Fibroblast of skin of back (primary cell): ENCODE measurements at regions not wholly inside any gene's neighbourhood (a gene's known extent, or its start where the extent isn't known, plus 50 kb on each side); places are given as distances from the start of the nearest gene placed in this dataset.
A peak's percentile ranks its signal among the peaks of the same experiment; 100 is the strongest.

Experiments
- DNase-seq: peaks from one replicate; pipeline ENCODE4 v3.0.0-alpha.2; 2013

- DNase-seq = no peak
Observed at GRCh38 chr13:24050796-24051715, 109.5 kb upstream of the SPATA13 start.

GRCh38 chr13:24052547-24053518, 107.7 kb upstream of the SPATA13 start:
- DNase-seq = no peak

DNA sequence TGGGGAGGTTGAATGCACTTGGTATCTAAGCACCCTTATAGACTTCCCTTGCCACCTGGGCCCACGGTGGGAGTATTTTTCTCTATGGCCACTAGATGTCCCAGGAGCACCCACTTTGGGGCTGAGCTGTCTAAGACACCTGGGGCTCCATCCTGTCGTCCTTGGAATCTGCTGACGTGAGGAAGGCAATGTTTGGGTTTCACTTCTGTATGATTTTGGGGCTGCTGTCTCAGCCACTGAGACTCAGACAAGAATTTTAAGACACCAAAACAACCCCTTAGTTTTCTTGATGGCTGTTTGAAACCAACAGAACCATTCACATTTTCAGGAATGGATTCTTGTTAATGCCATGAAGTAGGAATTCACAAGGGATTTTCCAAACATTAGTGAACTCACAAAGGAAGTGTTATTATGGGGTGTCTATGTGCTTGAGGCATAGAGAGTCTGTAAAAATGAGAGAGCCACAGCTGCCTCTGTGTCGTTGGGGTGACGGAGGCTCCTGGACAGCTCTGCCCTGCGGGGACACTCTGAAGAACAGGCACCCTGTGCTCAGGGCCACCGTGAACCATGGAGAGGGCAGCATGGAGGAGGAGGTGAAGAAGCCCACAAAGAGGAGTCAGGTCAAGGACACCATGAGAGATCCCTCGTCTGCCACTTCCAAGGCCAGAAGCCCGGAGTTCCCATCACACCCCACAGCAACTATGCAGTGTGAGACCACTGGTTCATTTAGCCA, 106.8 kb upstream of the SPATA13 start:
- DNase-seq = peak; percentile 42

DNA sequence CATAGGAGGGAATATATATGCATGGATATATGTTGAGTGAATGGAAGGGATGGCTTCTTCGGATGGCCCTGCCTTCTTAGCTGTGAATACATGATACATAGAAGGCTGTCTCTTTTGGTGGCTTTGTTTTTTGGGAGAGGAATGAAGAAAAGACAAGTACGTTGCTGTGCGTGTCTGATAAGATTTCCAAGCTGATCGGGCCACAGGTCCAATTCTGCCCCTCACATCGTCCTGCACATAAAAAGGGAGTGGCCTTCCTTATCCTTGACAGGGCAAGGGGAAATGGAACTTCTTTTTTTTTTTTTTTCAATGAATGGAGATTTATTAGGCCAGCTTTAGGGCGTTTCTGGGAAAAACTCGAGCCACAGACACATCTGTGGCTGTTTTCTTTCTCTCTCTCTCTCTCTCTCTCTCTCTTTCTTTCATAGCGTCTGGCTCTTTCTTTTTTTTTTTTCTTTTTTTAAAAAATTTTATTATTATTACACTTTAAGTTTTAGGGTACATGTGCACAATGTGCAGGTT, 103.8 kb upstream of the SPATA13 start:
- DNase-seq = no peak

DNA sequence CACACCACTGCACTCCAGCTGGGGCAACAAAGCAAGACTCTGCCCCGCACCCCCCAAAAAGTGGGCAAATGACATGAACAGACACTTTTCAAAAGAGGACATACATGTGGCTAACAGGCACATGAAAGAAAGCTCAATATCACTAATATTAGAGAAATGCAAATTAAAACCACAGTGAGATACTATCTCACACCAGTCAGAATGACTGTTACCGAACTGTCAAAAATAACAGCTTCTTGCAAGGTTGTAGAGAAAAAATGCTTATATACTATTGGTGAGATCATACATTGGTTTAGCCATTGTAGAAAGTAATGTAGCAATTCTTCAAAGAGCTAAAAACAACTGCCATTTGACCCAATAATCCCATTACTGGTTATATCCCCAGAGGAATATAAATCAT, 99.5 kb upstream of the SPATA13 start:
- DNase-seq = no peak

- no peak for DNase-seq
Observed at GRCh38 chr13:24063281-24063877, 97.1 kb upstream of the SPATA13 start.

GRCh38 chr13:24064371-24064770, 96.1 kb upstream of the SPATA13 start:
- no peak for DNase-seq

GRCh38 chr13:24065176-24065575, 95.3 kb upstream of the SPATA13 start:
- DNase-seq = no peak

DNA sequence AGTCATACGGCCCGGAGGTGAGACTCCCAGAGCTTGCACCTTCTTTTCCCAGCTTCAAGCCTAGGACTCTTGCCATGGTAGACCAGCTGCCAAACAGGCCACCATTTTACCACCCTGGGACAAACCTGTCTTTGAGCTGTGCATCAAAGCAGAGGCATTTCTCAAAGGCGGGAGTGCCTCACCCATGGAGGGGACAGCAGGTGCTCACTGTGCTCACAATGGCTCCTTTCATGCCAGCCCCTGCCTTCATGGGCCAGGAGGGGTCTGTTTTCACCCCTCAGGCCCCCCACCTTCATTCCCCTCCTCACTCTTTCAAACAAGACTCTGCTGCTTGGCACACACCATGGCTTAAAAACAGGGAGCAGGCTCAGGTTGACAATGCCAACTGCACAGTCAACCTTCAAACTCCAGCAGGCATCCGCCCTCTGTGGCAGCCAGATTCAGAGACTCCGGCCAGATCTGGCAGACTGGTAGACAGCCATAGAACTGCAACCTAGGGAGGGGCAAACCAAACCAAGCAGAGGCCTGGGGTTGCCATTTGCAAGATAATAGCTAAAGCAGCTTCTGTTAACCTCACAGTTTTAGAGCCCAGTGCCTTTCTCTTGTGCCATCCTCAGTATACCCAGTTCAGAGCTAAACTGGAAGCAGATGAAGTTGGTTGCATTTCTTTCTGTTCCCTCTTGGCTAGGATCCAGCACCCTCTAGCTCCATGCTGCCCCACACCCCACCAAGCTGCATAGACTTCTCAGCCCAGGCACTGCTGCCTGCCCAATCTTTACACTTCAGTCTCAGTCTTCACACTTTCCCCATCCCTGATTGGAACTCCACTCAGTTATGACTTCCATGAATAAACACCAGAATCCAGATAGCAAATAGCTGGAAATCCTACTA, 93.9 kb upstream of the SPATA13 start:
- no peak for DNase-seq

DNA sequence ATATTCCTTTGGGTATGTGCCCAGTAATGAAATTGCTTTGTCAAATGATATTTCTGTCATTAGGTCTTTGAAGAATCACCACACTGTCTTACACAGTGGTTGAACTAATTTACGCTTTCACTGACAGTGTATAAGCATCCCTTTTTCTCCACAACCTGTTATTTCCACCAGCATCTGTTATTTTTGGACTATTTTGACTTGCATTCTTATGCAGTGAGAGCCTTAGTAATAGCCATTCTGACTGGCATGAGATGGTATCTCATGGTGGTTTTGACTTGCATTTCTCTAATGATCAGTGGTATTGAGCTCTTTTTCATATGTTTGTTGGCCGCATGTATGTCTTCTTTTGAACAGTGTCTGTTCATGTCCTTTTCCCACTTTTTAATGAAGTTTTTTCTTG, 92.0 kb upstream of the SPATA13 start:
- peak; percentile 50 for DNase-seq

DNA sequence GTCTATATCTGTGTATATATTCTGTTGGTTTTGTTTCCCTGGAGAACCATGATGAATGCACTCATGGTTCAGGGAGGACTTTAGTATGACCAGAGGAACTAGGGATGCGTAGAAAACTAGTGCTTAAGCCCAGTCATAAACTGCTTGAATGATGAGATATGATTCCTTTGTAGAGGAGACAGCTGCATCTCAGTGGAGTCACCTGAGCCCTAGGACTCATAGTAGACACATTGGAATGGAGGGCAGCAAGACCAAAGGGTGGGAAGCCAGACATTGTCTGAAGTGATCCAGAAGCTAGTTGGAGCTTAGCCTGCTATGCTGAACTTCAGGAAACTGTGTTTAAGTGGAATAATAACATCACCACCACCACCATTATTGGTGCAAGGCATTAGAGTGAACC, 89.5 kb upstream of the SPATA13 start:
- no peak for DNase-seq

DNA sequence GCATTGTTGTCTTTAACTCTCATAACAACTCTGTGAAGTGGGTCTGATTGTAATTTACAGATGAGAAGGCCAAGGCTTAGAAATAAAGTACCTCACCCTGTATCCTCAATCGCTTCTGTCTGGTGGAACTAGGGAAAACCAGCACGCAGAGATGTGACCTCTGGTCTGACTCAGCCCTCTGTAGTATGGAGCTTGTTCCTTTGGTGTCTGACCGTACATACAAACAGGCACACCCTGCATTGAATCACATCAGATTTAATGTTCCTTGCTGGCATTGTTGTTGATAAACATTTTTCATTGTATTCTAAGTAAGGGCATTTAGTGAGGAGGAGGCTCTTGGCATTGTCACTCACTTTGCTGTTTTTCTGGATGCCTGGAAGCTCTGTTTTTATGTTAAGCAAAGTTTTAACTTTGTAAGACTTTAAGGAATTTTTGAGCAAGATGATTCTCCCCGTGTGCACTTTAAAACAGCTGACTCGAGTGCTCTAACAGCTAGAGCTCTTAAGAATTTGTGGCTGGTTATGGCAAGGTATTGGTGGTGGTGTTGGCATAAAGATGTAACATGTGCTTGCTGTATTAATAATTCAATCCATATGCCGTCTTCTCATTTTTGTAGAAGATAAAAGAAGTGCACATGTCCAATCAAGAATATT, 89.0 kb upstream of the SPATA13 start:
- DNase-seq = no peak

GRCh38 chr13:24073657-24074056, 86.9 kb upstream of the SPATA13 start:
- DNase-seq = no peak

GRCh38 chr13:24074678-24075077, 85.8 kb upstream of the SPATA13 start:
- DNase-seq = no peak

GRCh38 chr13:24075137-24075975, 85.2 kb upstream of the SPATA13 start:
- DNase-seq = no peak

GRCh38 chr13:24076109-24076508, 84.4 kb upstream of the SPATA13 start:
- DNase-seq = no peak

DNA sequence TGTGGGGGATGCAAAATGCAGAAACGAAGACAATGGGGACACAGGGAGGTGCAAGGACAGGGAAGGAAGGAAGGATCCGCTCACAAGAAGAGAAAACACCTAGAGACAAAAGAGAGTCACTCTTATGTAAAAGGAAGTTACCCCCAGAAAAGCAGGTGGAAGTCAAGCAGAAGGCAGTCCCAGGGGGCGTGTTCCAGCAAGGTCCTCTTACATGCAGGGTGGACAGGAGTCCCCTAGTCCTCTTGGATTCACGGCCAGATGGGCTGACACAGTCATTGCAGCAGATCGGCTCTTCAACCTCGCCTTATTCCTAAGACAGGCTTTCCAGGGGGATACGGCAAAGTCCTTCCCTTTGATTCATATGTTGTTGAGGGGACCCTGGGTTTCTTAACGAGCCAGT, 83.9 kb upstream of the SPATA13 start:
- DNase-seq = no peak

GRCh38 chr13:24080134-24080533, 80.4 kb upstream of the SPATA13 start:
- DNase-seq = no peak

DNA sequence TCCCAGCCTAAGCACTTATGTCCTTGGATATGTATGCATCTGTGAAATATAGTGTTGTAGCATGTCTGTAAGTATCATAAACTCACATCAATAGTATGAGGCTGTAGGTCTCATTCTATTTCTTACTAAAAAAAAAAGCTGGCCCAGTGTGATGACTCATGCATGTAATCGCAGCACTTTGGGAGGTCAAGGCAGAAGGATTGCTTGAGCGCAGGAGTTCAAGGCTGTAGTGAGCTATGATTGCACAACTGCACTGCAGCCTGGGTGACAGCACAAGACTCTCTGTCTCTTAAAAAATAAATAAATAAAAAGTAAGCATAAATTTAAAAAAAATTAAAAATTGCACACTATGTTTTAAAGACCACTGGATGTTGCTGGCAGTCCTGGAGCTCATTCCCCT, 79.1 kb upstream of the SPATA13 start:
- no peak for DNase-seq
